Neural progenitor cell (in vitro differentiated cells): ENCODE measurements at regions not wholly inside any gene's neighbourhood (a gene's known extent, or its start where the extent isn't known, plus 50 kb on each side); places are given as distances from the start of the nearest gene placed in this dataset.

Source experiments
- DNase-seq: peaks from one replicate; pipeline ENCODE4 v3.0.0-alpha.2; 2016; ENCODE audit warnings: low spot score
- H2AFZ ChIP-seq: fragments of 200-600 bp; sonication (generic); replicated peaks from 2 replicates; pipeline ENCODE4 v1.6.1; 2016; ENCODE audit warnings: antibody characterized with exemption
- H3F3A ChIP-seq: fragments of 200-600 bp; sonication (generic); 2 replicates; pipeline ENCODE4 v1.6.1; 2016; ENCODE audit warnings: antibody characterized with exemption, low read depth
- H3K27ac ChIP-seq: fragments of 200-600 bp; sonication (generic); 2 replicates; pipeline ENCODE4 v1.5.1; 2016; ENCODE audit warnings: mild to moderate bottlenecking
- H3K27me3 ChIP-seq: fragments of 200-600 bp; sonication (generic); 2 replicates; pipeline ENCODE4 v1.6.1; 2016; ENCODE audit warnings: mild to moderate bottlenecking, moderate library complexity
- H3K36me3 ChIP-seq: fragments of 200-600 bp; sonication (generic); 2 replicates; pipeline ENCODE4 v1.5.1; 2016
- H3K4me1 ChIP-seq: fragments of 200-600 bp; sonication (generic); 2 replicates; pipeline ENCODE4 v1.6.1; 2016; ENCODE audit warnings: mixed run types
- H3K4me2 ChIP-seq: fragments of 200-600 bp; sonication (generic); 2 replicates; pipeline ENCODE4 v1.6.1; 2016
- H3K4me3 ChIP-seq: fragments of 200-600 bp; sonication (generic); 2 replicates; pipeline ENCODE4 v1.5.1; 2016
- H3K79me2 ChIP-seq: fragments of 200-600 bp; sonication (generic); 2 replicates; pipeline ENCODE4 v1.6.1; 2016; ENCODE audit warnings: low read depth
- H3K9ac ChIP-seq: fragments of 200-600 bp; sonication (generic); 2 replicates; pipeline ENCODE4 v1.6.1; 2016
- H3K9me3 ChIP-seq: fragments of 200-600 bp; sonication (generic); 2 replicates; pipeline ENCODE4 v1.5.1; 2016; ENCODE audit warnings: low read depth
- H4K20me1 ChIP-seq: fragments of 200-600 bp; sonication (generic); 2 replicates; pipeline ENCODE4 v1.6.1; 2016; ENCODE audit warnings: low read depth
- H3K27ac Mint-ChIP-seq: 3 replicates; pipeline ENCODE4 v1.8.0; 2021; ENCODE audit warnings: mixed read lengths
- H3K27me3 Mint-ChIP-seq: 2 replicates; pipeline ENCODE4 v1.8.0; 2022; ENCODE audit warnings: low read depth, mild to moderate bottlenecking, inconsistent platforms, moderate library complexity, mixed read lengths; ENCODE audit not compliant: insufficient read depth
- H3K36me3 Mint-ChIP-seq: 3 replicates; pipeline ENCODE4 v1.8.0; 2021; ENCODE audit warnings: mixed read lengths
- H3K4me1 Mint-ChIP-seq: 3 replicates; pipeline ENCODE4 v1.8.0; 2021; ENCODE audit warnings: mixed read lengths
- H3K4me3 Mint-ChIP-seq: 3 replicates; pipeline ENCODE4 v1.8.0; 2021; ENCODE audit warnings: mild to moderate bottlenecking, moderate library complexity, mixed read lengths
- H3K9me3 Mint-ChIP-seq: 3 replicates; pipeline ENCODE4 v1.8.0; 2020; ENCODE audit warnings: mixed read lengths
- CTCF ChIP-seq: fragments of 200-600 bp; sonication (generic); IDR thresholded peaks from 2 replicates; pipeline ENCODE4 v1.5.1; 2017; ENCODE audit warnings: antibody characterized with exemption, mild to moderate bottlenecking
- EZH2 ChIP-seq: fragments of 200-600 bp; sonication (generic); IDR thresholded peaks from 2 replicates; pipeline ENCODE4 v1.6.1; 2017; ENCODE audit warnings: antibody characterized with exemption, mild to moderate bottlenecking, moderate library complexity
- EZH2phosphoT487 ChIP-seq: fragments of 200-600 bp; sonication (generic); IDR thresholded peaks from 2 replicates; pipeline ENCODE4 v1.6.1; 2017; ENCODE audit warnings: antibody characterized with exemption

GRCh38 chr4:18318682-18319388, 297.3 kb upstream of the LCORL start:
- Histone ChIP-seq H3K4me1 (no peaks in the 10 kb centered on the region), H3K9me3 (no peaks in the 10 kb centered on the region), H3K36me3 (no peaks in the 10 kb centered on the region), H3F3A (no peaks in the 10 kb centered on the region), H3K9ac (no peak overlapping the region), H4K20me1 (no peaks in the 10 kb centered on the region), H3K27ac (no peak overlapping the region), H3K27me3 (no peaks in the 10 kb centered on the region), H3K4me3 (no peak overlapping the region), H3K79me2 (no peaks in the 10 kb centered on the region), H2AFZ (no peak overlapping the region), H3K4me2 (no peak overlapping the region)
- H3K4me1 Mint-ChIP-seq: peaks cover 13% of the 10 kb centered on the region
- no peak overlapping the region for H3K4me3 Mint-ChIP-seq
- no peaks in the 10 kb centered on the region for H3K27me3 Mint-ChIP-seq
- peaks cover 2% of the 10 kb centered on the region for H3K9me3 Mint-ChIP-seq
- TF ChIP-seq EZH2: no peak
- TF ChIP-seq EZH2phosphoT487: no peak
- no peak for TF ChIP-seq CTCF
- H3K27ac Mint-ChIP-seq: no peak overlapping the region
- DNase-seq: peak; percentile 15
- H3K36me3 Mint-ChIP-seq: no peaks in the 10 kb centered on the region

GRCh38 chr4:18314731-18315130, 293.2 kb upstream of the LCORL start:
- no peaks in the 10 kb centered on the region for H3K4me1 Mint-ChIP-seq
- no peak overlapping the region for H3K9ac ChIP-seq
- no peaks in the 10 kb centered on the region for H3K79me2 ChIP-seq
- no peaks in the 10 kb centered on the region for H3K36me3 Mint-ChIP-seq
- H2AFZ ChIP-seq: no peak overlapping the region
- no peak for DNase-seq
- no peak for TF ChIP-seq EZH2phosphoT487
- no peak for TF ChIP-seq CTCF
- no peak for TF ChIP-seq EZH2
- no peaks in the 10 kb centered on the region for H4K20me1 ChIP-seq
- no peak overlapping the region for H3K4me2 ChIP-seq
- no peak overlapping the region for H3K4me3 Mint-ChIP-seq
- H3F3A ChIP-seq: no peaks in the 10 kb centered on the region
- H3K9me3 Mint-ChIP-seq: peaks cover 2% of the 10 kb centered on the region
- no peak overlapping the region for H3K27ac ChIP-seq
- H3K4me1 ChIP-seq: no peaks in the 10 kb centered on the region
- no peaks in the 10 kb centered on the region for H3K27me3 ChIP-seq
- no peaks in the 10 kb centered on the region for H3K36me3 ChIP-seq
- no peak overlapping the region for H3K27ac Mint-ChIP-seq
- H3K4me3 ChIP-seq: no peak overlapping the region
- no peaks in the 10 kb centered on the region for H3K9me3 ChIP-seq
- no peaks in the 10 kb centered on the region for H3K27me3 Mint-ChIP-seq

- Mint-ChIP-seq H3K27me3 (peaks cover under 1% of the 10 kb centered on the region), H3K9me3 (no peaks in the 10 kb centered on the region), H3K4me1 (peaks cover 6% of the 10 kb centered on the region), H3K4me3 (no peak overlapping the region), H3K36me3 (no peaks in the 10 kb centered on the region), H3K27ac (no peak overlapping the region)
- Histone ChIP-seq H3K9me3 (no peaks in the 10 kb centered on the region), H3K27me3 (no peaks in the 10 kb centered on the region), H3K4me2 (no peak overlapping the region), H3K9ac (no peak overlapping the region), H3K79me2 (no peaks in the 10 kb centered on the region), H4K20me1 (no peaks in the 10 kb centered on the region), H3K36me3 (no peaks in the 10 kb centered on the region), H3K4me1 (peaks cover 9% of the 10 kb centered on the region), H3F3A (no peaks in the 10 kb centered on the region), H3K4me3 (no peak overlapping the region), H3K27ac (no peak overlapping the region), H2AFZ (no peak overlapping the region)
- no peak for DNase-seq
- no peak for TF ChIP-seq CTCF
- TF ChIP-seq EZH2: no peak
- TF ChIP-seq EZH2phosphoT487: no peak
Observed at GRCh38 chr4:18297684-18298083, 276.1 kb upstream of the LCORL start.
